GM12878 (cell line): ENCODE measurements at regions not wholly inside any gene's neighbourhood (a gene's known extent, or its start where the extent isn't known, plus 50 kb on each side); places are given as distances from the start of the nearest gene placed in this dataset.

Experiments used
- CBX3 ChIP-seq: fragments of 200-600 bp; sonication (generic); IDR thresholded peaks from 2 replicates; pipeline ENCODE4 v1.6.1; 2016; ENCODE audit warnings: low read depth, borderline replicate concordance
- CEBPB ChIP-seq, 2 experiments: fragments of 150-350 bp in 1 of 2; IDR thresholded peaks; 2 replicates each; pipeline ENCODE4 v1.6.1; 2012 to 2014; ENCODE audit warnings: low read depth in 2 of 2, low read length in 2 of 2, borderline replicate concordance in 1 of 2, inconsistent platforms in 1 of 2
- CHD1 ChIP-seq: IDR thresholded peaks from 2 replicates; pipeline ENCODE4 v1.6.1; 2012; ENCODE audit warnings: low read depth, low read length, improper control_type of control experiment
- EZH2 ChIP-seq: IDR thresholded peaks from 2 replicates; pipeline ENCODE4 v1.6.1; 2012; ENCODE audit warnings: low read depth, mild to moderate bottlenecking, control low read depth, inconsistent platforms, low read length, borderline replicate concordance; ENCODE audit not compliant: control insufficient read depth
- POLR2A ChIP-seq: IDR thresholded peaks from 2 replicates; pipeline ENCODE4 v1.6.1; 2011; ENCODE audit warnings: low read depth, mild to moderate bottlenecking, low read length
- TAF1 ChIP-seq: IDR thresholded peaks from 2 replicates; pipeline ENCODE4 v1.6.1; 2011; ENCODE audit warnings: mild to moderate bottlenecking, low read depth, low read length, borderline replicate concordance
- TCF12 ChIP-seq: IDR thresholded peaks from 2 replicates; pipeline ENCODE4 v1.6.1; 2011; ENCODE audit warnings: low read depth, mild to moderate bottlenecking, low read length
- ZNF274 ChIP-seq: IDR thresholded peaks from one replicate; pipeline ENCODE4 v1.8.0; 2011; ENCODE audit not compliant: insufficient read length, insufficient read depth
- ZSCAN29 ChIP-seq: fragments of 450-650 bp; IDR thresholded peaks from 2 replicates; pipeline ENCODE4 v1.6.1; 2017; ENCODE audit warnings: mild to moderate bottlenecking, moderate library complexity
- TF ChIP-seq, protein P1 (sequence below): fragments of 450-650 bp; IDR thresholded peaks from 2 replicates; pipeline ENCODE4 v1.6.1; 2017; ENCODE audit warnings: antibody characterized with exemption, mild to moderate bottlenecking, moderate library complexity
- TF ChIP-seq, protein P2 (sequence below), 3 experiments: IDR thresholded peaks in 2 of 3; conservative IDR thresholded peaks in 1 of 3; 2 replicates each; pipeline ENCODE4 v1.5.1; 2011; ENCODE audit warnings: low read depth in 3 of 3, low read length in 3 of 3, mild to moderate bottlenecking in 3 of 3, control low read depth in 2 of 3, moderate library complexity in 2 of 3, inconsistent platforms in 1 of 3, mixed read lengths in 1 of 3; ENCODE audit not compliant: control insufficient read depth in 2 of 3, insufficient read depth in 1 of 3; ENCODE audit errors: extremely low read depth in 1 of 3
- TF ChIP-seq, protein P3 (sequence below): IDR thresholded peaks from 2 replicates; pipeline ENCODE4 v1.6.1; 2012; ENCODE audit warnings: low read length, inconsistent platforms
- TF ChIP-seq, protein P4 (sequence below): IDR thresholded peaks from 2 replicates; pipeline ENCODE4 v1.6.1; 2012; ENCODE audit warnings: mild to moderate bottlenecking, low read depth, low read length

DNA sequence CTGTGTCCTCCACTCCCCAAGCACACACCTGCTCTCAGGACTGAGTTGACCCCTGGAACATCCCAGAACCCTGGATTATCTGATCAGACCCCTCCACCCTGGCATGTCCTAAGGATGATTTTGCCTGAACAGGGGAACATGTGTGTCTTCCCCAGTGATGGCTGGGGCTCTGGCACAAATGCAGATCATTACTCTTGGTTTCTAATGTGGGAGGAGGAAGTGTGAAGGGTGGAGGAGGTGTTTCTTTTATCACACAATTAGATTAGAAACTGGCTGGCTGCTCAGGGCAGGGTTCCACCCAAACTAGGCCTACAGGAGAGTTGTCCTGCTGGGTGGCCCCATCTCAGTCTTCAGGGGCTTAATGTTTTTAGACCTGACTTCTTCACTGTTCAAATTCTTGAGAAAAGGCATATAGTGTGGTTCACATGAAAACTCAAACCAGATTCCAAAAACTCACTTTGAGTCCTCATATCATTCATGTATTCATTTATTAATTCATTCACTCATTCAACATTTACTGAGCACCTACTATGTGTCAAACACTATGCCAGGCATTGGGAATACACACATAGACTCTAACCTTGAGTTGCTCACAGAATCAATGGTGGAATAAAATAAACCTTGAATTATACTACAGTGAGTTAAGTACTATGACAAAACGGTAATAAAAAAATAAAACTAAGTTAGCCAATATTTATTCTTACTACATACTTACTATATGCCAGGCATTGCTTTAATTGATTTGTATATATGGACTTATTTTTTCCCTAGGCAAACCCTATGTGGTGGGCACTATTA lies 221.8 kb upstream of the JUN start:
- TF ChIP-seq CHD1: no peak
- TF ChIP-seq EZH2: no peak
- TF ChIP-seq, protein P1, sequence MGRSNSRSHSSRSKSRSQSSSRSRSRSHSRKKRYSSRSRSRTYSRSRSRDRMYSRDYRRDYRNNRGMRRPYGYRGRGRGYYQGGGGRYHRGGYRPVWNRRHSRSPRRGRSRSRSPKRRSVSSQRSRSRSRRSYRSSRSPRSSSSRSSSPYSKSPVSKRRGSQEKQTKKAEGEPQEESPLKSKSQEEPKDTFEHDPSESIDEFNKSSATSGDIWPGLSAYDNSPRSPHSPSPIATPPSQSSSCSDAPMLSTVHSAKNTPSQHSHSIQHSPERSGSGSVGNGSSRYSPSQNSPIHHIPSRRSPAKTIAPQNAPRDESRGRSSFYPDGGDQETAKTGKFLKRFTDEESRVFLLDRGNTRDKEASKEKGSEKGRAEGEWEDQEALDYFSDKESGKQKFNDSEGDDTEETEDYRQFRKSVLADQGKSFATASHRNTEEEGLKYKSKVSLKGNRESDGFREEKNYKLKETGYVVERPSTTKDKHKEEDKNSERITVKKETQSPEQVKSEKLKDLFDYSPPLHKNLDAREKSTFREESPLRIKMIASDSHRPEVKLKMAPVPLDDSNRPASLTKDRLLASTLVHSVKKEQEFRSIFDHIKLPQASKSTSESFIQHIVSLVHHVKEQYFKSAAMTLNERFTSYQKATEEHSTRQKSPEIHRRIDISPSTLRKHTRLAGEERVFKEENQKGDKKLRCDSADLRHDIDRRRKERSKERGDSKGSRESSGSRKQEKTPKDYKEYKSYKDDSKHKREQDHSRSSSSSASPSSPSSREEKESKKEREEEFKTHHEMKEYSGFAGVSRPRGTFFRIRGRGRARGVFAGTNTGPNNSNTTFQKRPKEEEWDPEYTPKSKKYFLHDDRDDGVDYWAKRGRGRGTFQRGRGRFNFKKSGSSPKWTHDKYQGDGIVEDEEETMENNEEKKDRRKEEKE: no peak
- TF ChIP-seq ZSCAN29: no peak
- TF ChIP-seq ZNF274: no peak
- TF ChIP-seq, protein P2, sequence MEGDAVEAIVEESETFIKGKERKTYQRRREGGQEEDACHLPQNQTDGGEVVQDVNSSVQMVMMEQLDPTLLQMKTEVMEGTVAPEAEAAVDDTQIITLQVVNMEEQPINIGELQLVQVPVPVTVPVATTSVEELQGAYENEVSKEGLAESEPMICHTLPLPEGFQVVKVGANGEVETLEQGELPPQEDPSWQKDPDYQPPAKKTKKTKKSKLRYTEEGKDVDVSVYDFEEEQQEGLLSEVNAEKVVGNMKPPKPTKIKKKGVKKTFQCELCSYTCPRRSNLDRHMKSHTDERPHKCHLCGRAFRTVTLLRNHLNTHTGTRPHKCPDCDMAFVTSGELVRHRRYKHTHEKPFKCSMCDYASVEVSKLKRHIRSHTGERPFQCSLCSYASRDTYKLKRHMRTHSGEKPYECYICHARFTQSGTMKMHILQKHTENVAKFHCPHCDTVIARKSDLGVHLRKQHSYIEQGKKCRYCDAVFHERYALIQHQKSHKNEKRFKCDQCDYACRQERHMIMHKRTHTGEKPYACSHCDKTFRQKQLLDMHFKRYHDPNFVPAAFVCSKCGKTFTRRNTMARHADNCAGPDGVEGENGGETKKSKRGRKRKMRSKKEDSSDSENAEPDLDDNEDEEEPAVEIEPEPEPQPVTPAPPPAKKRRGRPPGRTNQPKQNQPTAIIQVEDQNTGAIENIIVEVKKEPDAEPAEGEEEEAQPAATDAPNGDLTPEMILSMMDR (IDR thresholded peaks at IDR 0.05 in 2 of 3, conservative IDR thresholded peaks at IDR 0.05 in 1 of 3; ENCODE audit: control insufficient read depth in 2 of 3, extremely low read depth in 1 of 3, insufficient read depth in 1 of 3, low read depth in 3 of 3, low read length in 3 of 3): no peak
- no peak for TF ChIP-seq TCF12
- TF ChIP-seq CBX3: no peak
- TF ChIP-seq POLR2A: no peak
- TF ChIP-seq, protein P3, sequence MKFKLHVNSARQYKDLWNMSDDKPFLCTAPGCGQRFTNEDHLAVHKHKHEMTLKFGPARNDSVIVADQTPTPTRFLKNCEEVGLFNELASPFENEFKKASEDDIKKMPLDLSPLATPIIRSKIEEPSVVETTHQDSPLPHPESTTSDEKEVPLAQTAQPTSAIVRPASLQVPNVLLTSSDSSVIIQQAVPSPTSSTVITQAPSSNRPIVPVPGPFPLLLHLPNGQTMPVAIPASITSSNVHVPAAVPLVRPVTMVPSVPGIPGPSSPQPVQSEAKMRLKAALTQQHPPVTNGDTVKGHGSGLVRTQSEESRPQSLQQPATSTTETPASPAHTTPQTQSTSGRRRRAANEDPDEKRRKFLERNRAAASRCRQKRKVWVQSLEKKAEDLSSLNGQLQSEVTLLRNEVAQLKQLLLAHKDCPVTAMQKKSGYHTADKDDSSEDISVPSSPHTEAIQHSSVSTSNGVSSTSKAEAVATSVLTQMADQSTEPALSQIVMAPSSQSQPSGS: no peak
- TF ChIP-seq CEBPB (IDR thresholded peaks at IDR 0.05; ENCODE audit: borderline replicate concordance in 1 of 2, low read depth in 2 of 2, low read length in 2 of 2): no peak
- no peak for TF ChIP-seq TAF1
- TF ChIP-seq, protein P4, sequence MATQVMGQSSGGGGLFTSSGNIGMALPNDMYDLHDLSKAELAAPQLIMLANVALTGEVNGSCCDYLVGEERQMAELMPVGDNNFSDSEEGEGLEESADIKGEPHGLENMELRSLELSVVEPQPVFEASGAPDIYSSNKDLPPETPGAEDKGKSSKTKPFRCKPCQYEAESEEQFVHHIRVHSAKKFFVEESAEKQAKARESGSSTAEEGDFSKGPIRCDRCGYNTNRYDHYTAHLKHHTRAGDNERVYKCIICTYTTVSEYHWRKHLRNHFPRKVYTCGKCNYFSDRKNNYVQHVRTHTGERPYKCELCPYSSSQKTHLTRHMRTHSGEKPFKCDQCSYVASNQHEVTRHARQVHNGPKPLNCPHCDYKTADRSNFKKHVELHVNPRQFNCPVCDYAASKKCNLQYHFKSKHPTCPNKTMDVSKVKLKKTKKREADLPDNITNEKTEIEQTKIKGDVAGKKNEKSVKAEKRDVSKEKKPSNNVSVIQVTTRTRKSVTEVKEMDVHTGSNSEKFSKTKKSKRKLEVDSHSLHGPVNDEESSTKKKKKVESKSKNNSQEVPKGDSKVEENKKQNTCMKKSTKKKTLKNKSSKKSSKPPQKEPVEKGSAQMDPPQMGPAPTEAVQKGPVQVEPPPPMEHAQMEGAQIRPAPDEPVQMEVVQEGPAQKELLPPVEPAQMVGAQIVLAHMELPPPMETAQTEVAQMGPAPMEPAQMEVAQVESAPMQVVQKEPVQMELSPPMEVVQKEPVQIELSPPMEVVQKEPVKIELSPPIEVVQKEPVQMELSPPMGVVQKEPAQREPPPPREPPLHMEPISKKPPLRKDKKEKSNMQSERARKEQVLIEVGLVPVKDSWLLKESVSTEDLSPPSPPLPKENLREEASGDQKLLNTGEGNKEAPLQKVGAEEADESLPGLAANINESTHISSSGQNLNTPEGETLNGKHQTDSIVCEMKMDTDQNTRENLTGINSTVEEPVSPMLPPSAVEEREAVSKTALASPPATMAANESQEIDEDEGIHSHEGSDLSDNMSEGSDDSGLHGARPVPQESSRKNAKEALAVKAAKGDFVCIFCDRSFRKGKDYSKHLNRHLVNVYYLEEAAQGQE: no peak
